ENCODE measurements at regions not wholly inside any gene's neighbourhood (a gene's known extent, or its start where the extent isn't known, plus 50 kb on each side); places are given as distances from the start of the nearest gene placed in this dataset.

- TF ChIP-seq, protein P1, sequence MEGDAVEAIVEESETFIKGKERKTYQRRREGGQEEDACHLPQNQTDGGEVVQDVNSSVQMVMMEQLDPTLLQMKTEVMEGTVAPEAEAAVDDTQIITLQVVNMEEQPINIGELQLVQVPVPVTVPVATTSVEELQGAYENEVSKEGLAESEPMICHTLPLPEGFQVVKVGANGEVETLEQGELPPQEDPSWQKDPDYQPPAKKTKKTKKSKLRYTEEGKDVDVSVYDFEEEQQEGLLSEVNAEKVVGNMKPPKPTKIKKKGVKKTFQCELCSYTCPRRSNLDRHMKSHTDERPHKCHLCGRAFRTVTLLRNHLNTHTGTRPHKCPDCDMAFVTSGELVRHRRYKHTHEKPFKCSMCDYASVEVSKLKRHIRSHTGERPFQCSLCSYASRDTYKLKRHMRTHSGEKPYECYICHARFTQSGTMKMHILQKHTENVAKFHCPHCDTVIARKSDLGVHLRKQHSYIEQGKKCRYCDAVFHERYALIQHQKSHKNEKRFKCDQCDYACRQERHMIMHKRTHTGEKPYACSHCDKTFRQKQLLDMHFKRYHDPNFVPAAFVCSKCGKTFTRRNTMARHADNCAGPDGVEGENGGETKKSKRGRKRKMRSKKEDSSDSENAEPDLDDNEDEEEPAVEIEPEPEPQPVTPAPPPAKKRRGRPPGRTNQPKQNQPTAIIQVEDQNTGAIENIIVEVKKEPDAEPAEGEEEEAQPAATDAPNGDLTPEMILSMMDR (IDR thresholded peaks at IDR 0.05; ENCODE audit: low read depth, low read length) = no peak
- TF ChIP-seq EZH2phosphoT487 (IDR thresholded peaks at IDR 0.05; ENCODE audit: low read depth) = no peak
These were observed 447.5 kb downstream of the BCL11A start for GRCh38 chr2:60105906-60106305.

Measured in OCI-LY3 (cell line).